Activated T-cell treated with anti-CD3 and anti-CD28 coated beads, Interleukin-2, amount 50 U/mL, for 4 hours (primary cell): ENCODE measurements at regions not wholly inside any gene's neighbourhood (a gene's known extent, or its start where the extent isn't known, plus 50 kb on each side); places are given as distances from the start of the nearest gene placed in this dataset.
"Not testable (repeated sequence)": the region's sequence is repeated elsewhere in the genome, so short reads cannot be mapped to it uniquely, and the experiment has no call there.

Experiments
- ATAC-seq, 2 donors: fragments of 200-7000 bp; cut with Tn5 transposase; one replicate each; pipeline ENCODE4 v1.10.0; 2021
- DNase-seq: peaks from one replicate; pipeline ENCODE4 v3.0.0-alpha.2; 2020
- H3K27me3 Mint-ChIP-seq: one replicate; pipeline ENCODE4 v1.8.0; 2021; ENCODE audit warnings: low read depth, mixed read lengths
- H3K36me3 Mint-ChIP-seq: one replicate; pipeline ENCODE4 v1.8.0; 2022; ENCODE audit warnings: mixed read lengths; ENCODE audit not compliant: insufficient read depth
- H3K4me1 Mint-ChIP-seq: one replicate; pipeline ENCODE4 v1.8.0; 2021; ENCODE audit warnings: low read depth, mixed read lengths
- H3K4me3 Mint-ChIP-seq: one replicate; pipeline ENCODE4 v1.8.0; 2021; ENCODE audit warnings: mild to moderate bottlenecking, moderate library complexity, mixed read lengths
- H3K9me3 Mint-ChIP-seq: one replicate; pipeline ENCODE4 v1.8.0; 2021; ENCODE audit warnings: mixed read lengths

GRCh38 chr19:21610341-21610740, 104.9 kb downstream of the ZNF429 start:
- ATAC-seq: no peak
- H3K27me3 Mint-ChIP-seq: no peaks in the 10 kb centered on the region
- DNase-seq: no peak
- H3K4me1 Mint-ChIP-seq: no peaks in the 10 kb centered on the region
- H3K4me3 Mint-ChIP-seq: no peak overlapping the region
- no peaks in the 10 kb centered on the region for H3K36me3 Mint-ChIP-seq
- H3K9me3 Mint-ChIP-seq: no peaks in the 10 kb centered on the region

- Mint-ChIP-seq H3K4me3 (no peak overlapping the region), H3K36me3 (no peaks in the 10 kb centered on the region), H3K9me3 (no peaks in the 10 kb centered on the region), H3K4me1 (peaks cover 17% of the 10 kb centered on the region), H3K27me3 (no peaks in the 10 kb centered on the region)
- no peak for DNase-seq
- no peak for ATAC-seq
Observed at GRCh38 chr19:21608571-21608970, 103.2 kb downstream of the ZNF429 start.

DNA sequence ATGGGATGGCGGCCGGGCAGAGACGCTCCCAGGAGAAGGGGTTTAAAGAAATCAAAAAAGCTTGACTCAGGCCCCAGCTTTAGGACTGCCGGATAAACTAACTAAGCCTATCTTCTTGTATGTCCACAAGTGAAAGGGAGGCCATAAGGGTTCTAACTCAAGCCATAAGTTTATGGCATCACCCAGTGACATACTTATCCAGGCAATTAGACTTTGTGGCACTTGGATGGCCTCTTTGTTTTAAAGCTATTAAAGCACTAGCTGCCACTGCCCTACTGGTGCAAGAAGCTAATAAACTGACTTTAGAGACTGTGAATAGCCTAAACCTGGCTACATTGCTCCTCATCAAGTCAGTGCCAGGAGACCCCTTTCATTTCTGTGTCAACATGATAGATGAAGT, 102.0 kb downstream of the ZNF429 start:
- no peak for DNase-seq
- Mint-ChIP-seq H3K27me3 (no peaks in the 10 kb centered on the region), H3K4me1 (peaks cover 18% of the 10 kb centered on the region), H3K9me3 (no peaks in the 10 kb centered on the region), H3K36me3 (no peaks in the 10 kb centered on the region), H3K4me3 (no peak overlapping the region)
- ATAC-seq: no peak

- not testable (repeated sequence) for H3K4me3 Mint-ChIP-seq, DNase-seq, ATAC-seq, H3K27me3 Mint-ChIP-seq, H3K36me3 Mint-ChIP-seq, H3K9me3 Mint-ChIP-seq
- peaks cover 18% of the 10 kb centered on the region for H3K4me1 Mint-ChIP-seq
Observed at GRCh38 chr19:21607011-21607410, 101.6 kb downstream of the ZNF429 start.

DNA sequence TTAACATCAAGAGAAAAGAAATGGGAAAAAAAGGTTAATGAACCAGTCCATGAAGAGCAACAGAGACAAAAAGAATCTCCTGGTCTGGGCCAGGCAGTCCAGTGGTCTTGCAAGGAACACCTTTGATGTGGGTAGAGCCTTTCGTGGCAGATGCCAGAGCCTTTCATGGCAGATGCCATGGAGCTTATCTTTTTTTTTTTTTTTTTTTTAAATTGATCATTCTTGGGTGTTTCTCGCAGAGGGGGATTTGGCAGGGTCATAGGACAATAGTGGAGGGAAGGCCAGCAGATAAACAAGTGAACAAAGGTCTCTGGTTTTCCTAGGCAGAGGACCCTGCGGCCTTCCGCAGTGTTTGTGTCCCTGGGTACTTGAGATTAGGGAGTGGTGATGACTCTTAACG, 100.9 kb downstream of the ZNF429 start:
- DNase-seq, H3K4me3 Mint-ChIP-seq, H3K27me3 Mint-ChIP-seq, H3K36me3 Mint-ChIP-seq, ATAC-seq, H3K9me3 Mint-ChIP-seq: not testable (repeated sequence)
- peaks cover 18% of the 10 kb centered on the region for H3K4me1 Mint-ChIP-seq

DNA sequence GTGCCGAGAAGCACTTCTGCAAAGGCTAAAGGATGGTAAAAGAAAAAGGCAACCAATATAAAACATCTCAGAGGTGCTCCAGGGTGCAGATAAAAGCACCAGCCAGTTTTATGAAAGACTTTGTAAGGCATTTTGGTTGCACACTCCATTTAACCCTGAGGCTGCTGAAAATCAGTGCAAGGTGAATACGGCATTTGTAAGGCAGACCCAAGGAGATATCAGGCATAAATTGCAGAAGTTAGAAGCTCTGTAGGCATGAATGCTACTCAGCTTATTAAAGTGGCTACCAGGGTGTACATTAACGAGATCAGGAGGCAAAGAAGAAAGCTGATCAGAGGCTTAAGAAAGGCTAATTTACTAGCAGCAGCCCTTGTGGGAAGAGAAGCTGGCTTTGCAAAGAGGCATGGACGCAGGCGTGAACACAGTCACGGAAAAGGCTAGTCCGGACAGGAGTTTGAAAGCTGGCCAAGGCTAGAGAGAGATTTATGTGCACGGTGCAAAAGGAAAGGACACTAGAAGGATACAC, 99.6 kb downstream of the ZNF429 start:
- DNase-seq: no peak
- Mint-ChIP-seq H3K36me3 (no peaks in the 10 kb centered on the region), H3K4me3 (peak overlapping the region; percentile 83), H3K4me1 (peaks cover 18% of the 10 kb centered on the region), H3K27me3 (no peaks in the 10 kb centered on the region), H3K9me3 (no peaks in the 10 kb centered on the region)
- no peak for ATAC-seq
